UCSD-AML1 (cell line): ENCODE measurements at regions not wholly inside any gene's neighbourhood (a gene's known extent, or its start where the extent isn't known, plus 50 kb on each side); places are given as distances from the start of the nearest gene placed in this dataset.
"Not testable (repeated sequence)": the region's sequence is repeated elsewhere in the genome, so short reads cannot be mapped to it uniquely, and the experiment has no call there.

Experiments used
- DNase-seq: peaks from one replicate; lab custom pipeline; 2025; ENCODE audit not compliant: unreplicated experiment; lab: John Stamatoyannopoulos, UW

DNA sequence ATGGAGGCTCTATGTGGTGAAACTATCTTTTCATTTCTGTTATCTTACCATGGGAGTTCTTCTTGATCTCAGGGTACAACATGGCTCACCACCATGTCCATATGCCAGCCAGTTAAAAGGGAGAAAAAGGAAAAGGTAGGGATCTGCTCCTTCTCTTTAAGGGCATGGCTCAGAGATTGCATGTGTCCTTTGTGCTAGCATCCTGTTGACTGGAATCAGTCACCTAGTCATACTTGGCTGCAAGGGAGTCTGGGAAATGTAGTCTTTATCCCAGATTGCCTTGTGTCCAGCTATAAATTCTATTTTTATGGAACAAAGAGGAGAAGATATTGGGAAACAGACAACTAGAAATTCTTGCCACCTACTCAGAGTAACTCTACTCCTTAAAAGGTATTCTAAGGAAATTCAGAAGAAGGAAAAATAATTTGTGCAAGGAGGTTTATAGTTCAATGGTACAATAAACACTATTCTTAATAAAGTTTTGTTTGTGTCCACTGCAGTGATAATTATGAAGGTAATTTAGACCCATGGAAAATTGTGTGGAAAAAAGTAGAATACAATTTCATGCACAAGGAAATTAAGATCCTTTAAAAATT, 86.4 kb upstream of the RPH3A start:
- DNase-seq = no peak

GRCh38 chr12:112710414-112710813, 81.1 kb upstream of the RPH3A start:
- no peak for DNase-seq

GRCh38 chr12:112711026-112711425, 80.5 kb upstream of the RPH3A start:
- DNase-seq = no peak

DNA sequence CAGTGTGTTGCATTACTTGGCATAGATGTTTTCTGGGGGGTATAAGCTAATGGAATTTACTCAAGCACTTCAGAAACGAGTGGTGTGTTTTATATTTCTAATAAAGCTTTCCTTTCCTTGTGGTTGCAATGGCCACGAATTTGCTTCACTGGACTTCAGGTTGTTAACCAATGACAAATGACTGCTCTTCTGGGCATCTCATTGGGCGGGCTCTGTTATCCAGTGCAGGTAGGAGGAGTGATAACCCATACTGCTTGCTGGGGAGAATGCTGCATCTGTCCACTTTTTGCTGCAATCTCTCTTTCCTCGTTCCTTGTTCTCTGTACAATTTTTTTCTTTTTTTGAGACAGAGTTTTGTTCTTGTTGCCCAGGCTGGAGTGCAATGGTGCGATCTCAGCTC, 80.0 kb upstream of the RPH3A start:
- DNase-seq = no peak

DNA sequence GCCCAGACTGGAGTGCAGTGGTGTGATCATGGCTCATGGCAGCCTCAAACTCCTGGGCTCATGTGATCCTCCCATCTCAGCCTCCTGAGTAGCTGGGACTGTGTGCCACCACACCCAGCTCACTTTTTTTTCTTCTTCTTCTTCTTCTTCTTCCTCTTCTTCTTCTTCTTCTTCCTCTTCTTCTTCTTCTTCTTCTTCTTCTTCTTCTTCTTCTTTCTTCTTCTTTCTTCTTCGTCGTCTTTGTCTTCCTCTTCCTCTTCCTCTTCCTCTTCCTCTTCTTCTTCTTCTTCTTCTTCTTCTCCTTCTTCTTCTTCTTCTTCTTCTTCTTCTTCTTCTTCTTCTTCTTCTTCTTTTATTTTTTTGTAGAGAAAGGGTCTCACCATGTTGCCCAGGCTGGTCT, 78.8 kb upstream of the RPH3A start:
- not testable (repeated sequence) for DNase-seq

DNA sequence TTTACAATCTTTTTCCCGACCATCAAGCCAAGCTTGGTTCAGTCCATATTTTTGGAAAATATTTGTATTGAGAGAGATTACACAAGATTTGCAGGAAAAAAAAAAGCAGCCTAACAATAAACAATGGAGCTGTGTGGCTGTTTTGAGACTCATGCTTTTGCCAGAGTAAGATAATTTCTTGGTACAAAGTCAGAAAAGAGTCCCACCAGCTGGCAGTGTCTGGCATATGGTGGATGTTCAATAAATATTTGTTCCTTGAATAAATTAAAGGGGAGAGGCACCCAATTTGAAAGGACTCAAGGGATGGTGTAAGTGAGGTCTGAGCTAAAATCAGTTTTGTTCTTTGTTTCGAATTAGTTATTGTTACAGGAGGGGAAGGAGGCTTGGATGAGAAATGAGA, 78.1 kb upstream of the RPH3A start:
- DNase-seq = no peak

GRCh38 chr12:112714166-112714710, 77.3 kb upstream of the RPH3A start:
- DNase-seq = no peak

DNA sequence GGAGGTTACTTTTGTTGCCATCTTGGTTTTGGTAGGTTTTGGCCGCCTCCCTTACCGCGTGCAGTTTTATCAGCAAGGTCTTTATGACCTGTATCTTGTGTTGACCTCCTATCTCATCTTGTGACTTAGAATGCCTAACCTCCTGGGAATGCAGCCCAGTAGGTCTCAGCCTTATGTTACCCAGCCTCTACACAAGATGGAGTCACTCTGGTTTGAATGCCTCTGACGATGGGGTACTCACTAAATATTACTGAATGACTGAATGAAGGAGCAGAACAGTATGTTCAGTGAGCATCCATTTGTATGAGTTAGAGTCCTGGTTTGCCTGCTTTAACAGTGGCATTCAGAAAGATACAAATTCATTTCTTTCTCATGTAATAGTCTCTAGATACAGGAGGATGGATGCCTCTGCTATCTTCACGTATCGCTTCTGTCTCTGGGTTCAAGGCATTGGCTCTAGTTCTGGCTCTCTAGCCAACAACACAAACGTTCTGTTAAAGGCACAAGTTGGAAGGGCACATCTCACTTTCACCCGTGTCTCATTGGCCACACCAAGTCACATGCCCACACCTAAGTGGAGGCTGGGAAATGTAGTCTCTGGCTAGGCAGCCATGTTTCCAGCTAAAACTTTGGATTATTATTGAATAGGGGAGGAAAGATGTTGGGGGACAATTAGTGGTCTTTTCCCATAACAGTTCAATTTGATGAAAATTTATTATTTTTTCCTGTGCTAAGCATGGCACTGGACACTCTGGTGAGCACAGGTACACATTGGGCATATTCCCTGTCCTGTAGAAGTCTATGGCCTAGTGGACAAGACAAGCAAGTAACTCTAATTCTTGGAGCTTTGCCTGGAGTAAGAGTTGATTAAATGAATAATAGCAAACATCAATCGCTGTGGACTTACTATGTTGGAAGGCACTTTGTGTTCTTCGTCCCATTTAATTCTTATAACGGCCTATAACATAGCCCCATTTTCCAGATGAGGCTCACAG, 75.2 kb upstream of the RPH3A start:
- DNase-seq = no peak

DNA sequence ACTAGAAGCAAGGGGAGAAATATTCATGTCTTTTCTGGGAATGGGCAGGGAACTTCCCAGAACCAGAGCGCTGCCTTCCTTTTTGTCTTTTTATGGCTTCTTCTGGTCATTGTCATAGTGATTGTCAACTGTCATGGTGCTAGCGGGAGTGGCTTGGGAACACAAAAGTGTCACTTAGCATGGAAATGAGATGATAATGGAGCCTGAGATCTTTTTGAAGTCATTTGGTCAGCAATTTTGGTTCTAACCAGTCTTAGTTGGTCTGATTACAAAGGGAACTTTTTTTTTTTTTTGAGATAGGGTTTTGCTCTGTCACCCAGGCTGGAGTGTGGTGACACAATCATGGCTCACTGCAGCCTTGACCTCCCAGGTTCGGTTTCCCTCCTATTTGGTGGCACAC, 62.7 kb upstream of the RPH3A start:
- DNase-seq = no peak

- DNase-seq = no peak
Observed at GRCh38 chr12:112734859-112735695, 56.5 kb upstream of the RPH3A start.

GRCh38 chr12:112738531-112738930, 53.0 kb upstream of the RPH3A start:
- no peak for DNase-seq

- no peak for DNase-seq
Observed at GRCh38 chr12:112740387-112740934, 51.1 kb upstream of the RPH3A start.

DNA sequence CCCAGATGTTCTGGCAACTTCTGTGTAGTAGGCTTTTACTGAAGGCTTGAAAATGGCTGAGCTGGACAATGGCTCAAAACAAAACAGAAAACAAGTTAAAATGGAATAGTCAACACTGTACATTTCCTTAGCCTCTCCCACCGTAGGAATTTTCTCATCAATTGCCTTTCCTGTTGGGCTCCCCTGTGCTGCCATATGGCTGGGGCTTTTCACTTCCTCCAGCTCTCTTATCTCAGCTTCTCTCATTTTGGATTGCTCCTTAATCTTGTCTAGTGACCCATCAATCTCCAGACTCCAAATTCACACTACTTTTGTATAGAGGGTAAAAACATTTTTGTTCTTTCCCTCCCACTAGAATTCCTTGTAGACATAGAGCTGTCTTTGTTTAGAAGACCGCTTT, 50.4 kb upstream of the RPH3A start:
- no peak for DNase-seq
